Mucosa of gallbladder (tissue), 1 donor: ENCODE measurements at regions not wholly inside any gene's neighbourhood (a gene's known extent, or its start where the extent isn't known, plus 50 kb on each side); places are given as distances from the start of the nearest gene placed in this dataset.
"Not testable (repeated sequence)": the region's sequence is repeated elsewhere in the genome, so short reads cannot be mapped to it uniquely, and the experiment has no call there.

Experiments
- DNase-seq: peaks from one replicate; pipeline ENCODE4 v3.0.0-alpha.2; 2020; ENCODE audit warnings: low spot score
- donor health status: DM: no; HTN: no; CAD: no.

DNA sequence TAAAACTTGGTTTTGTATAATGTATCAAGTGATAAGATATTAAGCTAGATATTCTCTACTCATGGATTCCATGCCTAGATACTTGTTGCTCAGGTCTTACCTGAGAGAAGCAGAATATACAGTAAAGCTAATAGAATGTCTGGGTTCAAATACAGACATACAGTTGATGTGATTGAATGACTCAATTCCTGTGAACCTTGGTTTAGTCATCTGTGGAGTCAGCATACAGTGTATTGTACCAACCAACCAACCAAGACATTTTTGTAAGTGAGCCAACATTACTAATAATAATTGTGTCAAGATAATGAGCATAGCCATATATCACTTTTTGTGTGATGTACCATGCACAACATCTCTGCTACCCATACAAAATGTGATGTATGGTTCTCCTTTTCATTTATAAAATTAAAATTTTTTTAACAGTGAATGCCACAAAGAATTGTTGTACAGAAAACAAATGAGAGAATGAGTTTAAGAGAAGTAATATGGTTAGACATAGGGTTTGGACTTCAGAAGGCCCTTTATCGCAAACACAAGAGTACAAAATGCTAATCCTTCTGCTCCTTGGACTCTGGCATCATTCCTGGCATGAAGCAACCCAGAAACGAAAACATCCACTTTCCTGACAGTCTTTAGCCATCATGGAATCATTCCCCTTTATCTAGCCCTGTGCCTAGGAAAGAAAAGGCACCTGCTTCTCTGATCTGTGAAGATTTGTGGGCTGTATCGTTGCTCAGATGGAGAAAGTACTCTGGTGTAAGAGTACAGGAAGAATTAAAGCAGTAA lies 977.2 kb upstream of the USP15 start:
- DNase-seq = no peak

DNA sequence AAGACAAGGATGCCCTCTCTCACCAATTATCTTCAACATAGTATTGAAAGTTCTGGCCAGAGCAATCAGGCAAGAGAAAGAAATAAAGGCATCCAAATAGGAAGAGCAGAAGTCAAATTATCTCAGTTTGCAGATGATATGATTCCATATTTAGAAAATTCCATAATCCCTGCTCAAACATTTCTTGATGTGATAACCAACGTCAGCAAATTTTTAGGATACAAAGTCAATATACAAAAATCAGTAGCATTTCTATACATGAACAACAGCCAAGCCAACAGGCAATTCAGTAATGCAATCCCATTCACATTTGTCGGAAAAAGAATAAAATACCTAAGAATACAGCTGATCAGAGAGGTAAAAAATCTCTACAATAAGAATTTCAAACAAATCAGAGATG lies 969.7 kb upstream of the USP15 start:
- DNase-seq = no peak

DNA sequence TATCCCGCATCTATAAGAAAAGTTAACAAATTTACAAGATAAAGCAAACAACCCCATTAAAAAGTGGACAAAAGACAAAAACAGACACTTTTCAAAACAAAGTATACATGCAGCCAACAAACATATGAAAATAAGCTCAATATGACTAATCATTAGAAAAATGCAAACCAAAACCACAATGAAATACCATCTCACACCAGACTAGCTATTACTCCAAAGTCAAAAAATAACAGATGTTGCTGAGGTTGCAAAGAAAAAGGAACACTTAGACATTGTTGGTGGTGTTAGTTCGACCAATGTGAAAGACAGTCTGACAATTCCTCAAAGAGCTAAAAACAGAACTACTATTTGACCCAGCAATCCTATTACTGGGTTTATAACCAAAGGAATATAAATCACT lies 968.6 kb upstream of the USP15 start:
- DNase-seq = no peak

DNA sequence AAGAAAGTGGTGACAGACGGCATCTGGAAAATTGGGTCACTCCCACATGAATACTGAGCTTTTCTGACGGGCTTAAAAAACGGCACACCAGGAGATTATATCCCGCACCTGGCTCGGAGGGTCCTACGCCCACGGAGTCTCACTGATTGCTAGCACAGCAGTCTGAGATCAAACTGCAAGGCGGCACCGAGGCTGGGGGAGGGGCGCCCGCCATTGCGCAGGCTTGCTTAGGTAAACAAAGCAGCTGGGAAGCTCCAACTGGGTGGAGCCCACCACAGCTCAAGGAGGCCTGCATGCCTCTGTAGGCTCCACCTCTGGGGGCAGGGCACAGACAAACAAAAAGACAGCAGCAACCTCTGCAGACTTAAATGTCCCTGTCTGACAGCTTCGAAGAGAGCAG lies 966.2 kb upstream of the USP15 start:
- not testable (repeated sequence) for DNase-seq

DNA sequence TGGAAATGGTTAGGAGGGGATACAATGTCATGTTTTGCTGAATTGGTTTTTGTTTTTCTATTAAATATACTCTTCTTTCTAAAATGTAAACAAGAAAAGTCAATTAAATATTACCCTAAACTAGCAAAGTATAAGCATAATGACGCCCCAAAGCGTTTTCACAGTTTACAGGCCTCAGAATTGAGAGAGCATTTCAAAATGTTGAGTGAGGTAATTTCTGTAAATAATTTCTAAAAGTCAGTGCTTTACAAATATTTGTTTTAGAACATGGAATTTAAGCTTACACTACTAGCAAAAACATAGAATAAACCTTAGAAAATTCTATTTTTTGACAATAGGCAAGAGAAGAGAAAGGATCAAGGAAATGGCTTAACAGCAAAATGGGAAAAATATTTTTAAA lies 958.4 kb upstream of the USP15 start:
- DNase-seq = no peak

DNA sequence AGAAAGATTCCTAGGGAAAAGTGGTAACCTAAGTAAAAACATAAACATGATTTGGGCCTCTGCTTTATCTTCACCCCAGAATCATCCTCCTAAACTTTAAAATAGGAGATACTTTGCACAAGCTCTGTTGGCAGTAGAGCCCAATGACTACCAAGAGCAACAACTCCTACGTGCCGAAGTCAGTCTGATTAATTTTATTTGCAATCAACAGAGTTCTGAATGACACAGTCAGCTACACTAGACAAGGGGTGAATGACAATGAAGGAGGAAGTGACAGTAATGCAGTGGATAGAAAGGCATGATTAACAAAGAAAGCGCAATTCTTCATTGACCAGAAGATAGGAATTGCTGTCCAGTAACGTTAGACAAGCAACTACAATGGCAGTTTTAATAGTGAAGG lies 957.9 kb upstream of the USP15 start:
- DNase-seq = no peak

DNA sequence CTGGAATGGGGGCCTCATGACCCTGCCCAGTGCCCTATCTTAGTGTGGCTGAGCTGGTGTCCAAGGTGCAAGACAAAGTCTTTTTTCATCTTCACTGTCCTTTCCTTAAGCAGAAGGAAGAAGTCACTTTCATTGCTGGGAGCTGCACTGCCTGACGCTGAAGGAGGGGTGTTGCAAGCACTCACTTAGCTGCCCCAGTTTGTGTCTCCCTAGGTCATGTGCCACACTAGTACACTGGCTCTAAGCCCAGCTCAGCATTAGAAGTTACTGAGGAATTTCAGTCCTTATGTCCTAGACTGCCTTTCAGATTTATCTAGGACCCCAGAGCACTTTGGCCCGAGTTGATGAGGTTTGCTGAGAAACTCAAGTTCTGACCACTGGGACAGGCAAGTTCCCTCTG lies 952.0 kb upstream of the USP15 start:
- DNase-seq = no peak

DNA sequence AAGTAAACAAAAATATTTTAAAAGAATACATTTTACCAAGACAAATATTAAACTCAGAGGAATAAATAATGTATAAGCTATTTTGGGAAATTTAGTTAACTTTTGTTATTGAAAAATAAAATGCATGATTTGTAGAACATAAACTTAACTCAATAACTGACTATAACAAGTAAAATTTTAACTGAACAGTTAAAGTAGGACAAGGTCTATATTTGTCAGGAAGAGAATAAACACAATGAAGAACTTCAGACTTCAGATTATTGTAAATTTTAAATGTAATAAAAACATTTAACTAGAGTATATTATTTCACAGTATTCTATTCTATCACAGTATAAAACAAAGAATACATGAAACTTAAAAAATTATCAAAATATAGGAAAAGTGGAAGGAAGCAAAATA lies 948.8 kb upstream of the USP15 start:
- no peak for DNase-seq

DNA sequence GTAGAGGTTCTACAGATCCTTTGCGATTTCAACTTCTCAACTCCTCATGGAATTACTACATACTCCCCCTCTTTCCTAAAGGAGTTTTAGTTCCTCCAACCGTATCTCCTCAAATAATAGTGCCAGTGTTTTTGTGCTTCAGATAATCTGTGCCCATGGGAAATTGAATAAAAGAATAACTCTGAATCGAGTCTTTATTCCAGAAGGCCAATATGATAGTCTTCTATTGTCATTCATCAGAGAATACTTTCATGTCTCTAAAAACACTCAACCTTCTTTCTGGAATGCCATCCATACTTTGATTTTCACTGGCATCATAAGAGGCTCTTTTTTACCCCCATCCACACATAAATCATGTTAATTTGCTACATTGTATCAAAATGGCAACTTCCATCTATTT lies 911.3 kb upstream of the USP15 start:
- no peak for DNase-seq

DNA sequence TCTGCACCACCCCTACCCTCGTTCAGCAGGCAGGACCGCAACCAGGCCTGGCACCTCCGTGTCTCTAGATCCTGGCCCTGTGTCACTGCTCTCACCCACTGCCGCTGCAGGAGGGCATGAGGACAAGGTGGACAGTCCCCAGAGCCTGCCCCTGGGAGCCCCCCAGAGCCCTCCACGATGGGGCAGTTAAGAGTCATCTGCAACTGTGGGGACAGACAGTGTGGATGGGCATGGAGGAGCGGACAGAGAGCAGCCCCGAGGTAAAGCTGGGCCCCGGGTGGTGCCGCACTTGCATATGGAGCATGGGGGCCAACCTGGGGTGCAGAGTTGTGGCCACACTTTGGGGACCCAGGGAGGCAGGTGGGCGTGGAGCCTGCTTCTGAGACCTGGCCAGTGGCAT lies 905.1 kb upstream of the USP15 start:
- no peak for DNase-seq

DNA sequence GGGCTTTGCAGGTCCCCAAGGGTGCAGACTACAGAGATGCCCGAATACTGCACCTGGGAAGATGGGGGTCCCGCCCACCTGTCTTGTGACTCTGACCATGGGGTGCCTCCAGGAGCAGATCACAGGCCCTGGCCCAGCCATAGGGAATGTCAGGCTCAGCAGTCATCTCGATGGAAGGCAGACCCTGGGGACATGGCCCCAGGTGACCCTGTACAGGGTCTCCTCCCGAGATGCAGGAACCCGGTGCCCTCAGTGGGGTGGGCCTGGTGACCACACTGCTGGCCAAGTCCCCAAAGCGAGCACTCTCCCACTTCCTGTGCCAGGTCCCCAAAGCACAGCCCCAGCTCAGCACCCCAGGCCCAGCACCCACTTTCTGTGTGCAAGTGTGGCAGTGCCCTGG lies 903.7 kb upstream of the USP15 start:
- no peak for DNase-seq

DNA sequence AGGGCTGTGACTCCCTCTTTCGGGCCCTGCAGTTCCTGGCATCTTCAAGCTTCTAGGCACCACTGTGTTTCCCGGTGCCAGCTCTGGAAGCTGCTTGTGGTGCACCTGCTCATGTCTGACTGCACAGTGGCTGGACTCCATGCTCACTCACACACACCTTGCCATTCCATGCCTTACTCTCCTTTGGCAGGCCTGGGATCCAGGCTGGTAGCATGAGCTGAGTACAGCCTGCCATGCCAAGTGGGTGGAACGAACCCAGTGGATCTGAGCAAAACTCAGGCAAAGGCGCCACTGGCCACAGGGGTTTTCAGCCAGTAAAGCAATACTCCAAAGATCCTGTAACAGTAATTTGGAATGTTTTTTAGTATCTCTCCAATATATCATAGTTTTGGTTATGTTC lies 902.7 kb upstream of the USP15 start:
- no peak for DNase-seq

DNA sequence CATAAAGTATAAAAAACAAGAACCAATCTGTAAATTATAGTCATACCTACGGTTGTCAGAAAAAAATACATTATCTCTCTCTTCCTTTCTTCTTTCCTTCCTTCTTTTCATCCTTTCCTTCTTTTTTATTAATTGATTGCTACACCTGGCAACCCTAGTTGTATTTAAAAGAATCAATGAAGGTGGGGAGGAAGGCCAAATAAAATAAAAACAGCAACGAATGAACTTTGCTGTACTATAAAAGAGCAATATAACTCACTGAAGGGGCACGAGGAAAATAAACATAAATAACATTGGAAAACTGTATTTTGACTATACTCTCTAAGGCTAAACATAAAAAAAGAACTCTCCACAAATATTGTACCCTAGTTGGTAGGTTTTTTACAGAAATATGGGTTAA lies 898.2 kb upstream of the USP15 start:
- DNase-seq = no peak

DNA sequence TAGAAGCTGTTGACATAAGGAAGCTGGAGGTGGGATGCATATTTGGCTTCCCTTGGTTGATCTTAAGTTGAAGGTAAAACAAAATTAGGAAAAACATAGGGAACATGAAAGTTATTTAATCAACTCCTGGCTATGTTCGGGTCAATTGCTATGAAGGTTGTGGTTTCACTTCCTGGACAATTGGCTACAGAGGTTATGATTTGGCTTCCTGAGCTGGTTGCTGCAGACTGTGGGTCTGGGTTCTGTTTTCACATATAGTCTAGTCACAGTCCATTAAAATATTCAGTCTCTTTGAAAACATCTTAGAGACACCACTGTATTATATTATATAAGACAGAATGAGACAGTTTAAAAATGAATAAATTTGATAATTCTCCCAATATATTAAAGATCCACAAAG lies 895.2 kb upstream of the USP15 start:
- DNase-seq = no peak

DNA sequence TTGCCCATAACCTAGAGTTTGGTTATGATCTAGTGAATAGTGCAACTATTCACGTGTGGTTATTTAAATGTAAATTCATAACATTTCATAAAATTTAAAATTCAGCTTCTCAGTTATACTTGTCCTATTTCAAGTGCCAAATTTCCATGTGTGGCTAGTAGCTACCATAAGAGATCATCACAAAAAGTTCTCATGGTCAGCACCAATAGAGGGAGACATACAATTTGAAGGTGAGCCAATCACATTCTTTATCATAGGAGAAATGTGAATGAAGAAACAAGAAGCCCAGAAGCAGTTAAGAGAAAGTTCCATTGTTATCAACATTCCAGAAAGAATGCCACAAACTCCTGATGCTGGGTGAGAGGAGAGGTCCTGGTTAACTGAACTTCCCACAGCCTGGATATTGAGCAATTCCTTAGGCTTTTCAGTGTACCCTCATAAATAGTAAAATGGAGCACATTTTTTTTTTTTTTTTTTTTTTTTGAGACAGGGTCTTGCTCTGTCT lies 892.9 kb upstream of the USP15 start:
- DNase-seq = no peak

DNA sequence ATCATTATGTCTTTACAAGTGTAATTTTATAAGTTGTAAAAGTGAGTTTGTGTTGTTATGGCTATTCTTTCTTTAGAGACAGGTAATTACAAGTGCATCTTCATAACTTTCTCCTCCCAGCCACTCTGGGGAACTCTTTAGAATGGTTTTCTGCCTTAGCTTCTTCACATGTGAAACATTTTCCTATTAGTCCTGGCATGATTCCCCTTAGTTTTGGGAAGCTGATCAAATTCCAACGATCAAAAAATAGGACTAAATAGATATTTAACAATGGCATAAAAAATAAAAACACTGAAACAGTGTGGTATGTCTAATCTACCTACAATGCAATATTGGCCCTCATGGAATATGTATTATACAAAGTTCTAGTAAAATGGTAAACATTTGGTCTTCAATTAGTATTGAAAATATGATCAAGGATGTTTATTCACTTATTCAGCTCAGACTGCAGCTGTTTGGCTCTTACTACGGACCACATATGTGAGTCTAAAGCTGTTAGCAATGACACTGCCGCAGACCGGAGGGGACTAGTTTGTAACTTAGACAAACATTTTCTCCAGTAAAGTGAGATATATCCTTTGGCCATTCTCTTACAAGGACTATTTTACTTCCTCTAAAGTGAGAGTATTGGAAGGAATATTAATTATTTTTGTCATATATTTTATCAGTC lies 890.8 kb upstream of the USP15 start:
- DNase-seq = no peak

DNA sequence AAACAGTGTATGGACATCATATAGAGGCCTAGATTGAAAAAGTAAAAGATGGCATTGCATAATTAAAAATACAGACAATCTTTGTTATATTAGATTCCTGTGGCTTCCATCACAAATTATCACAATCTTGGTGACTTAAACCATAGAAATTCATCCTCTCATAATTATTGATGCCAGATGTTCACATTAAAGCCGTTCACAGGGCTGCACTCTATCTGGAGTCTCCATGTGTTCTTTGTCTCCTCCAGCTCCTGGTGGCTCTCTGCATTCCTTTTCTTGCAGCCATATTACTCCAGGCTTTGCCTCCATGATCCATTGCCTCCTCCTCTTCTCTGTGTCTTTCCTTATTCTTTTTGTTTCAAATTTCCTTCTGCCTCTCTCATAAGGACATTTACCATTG lies 875.7 kb upstream of the USP15 start:
- no peak for DNase-seq

DNA sequence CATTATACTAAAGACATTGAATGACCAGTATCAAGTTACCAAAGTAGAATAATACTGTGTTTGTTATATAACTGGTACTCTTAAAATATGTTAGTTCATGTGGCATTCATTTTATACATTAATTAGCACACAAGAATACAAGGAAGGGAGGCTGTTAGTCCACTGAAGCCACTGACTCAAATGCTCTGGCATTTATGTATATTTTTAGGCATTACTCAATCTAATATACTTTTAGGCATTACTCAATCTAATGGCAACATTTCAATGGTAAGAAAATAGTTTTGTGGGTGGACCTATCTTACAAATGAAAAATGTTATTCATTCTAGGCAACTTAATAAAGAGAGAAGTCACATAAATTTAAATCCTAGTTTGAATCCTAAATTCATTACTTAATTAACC lies 874.4 kb upstream of the USP15 start:
- no peak for DNase-seq

DNA sequence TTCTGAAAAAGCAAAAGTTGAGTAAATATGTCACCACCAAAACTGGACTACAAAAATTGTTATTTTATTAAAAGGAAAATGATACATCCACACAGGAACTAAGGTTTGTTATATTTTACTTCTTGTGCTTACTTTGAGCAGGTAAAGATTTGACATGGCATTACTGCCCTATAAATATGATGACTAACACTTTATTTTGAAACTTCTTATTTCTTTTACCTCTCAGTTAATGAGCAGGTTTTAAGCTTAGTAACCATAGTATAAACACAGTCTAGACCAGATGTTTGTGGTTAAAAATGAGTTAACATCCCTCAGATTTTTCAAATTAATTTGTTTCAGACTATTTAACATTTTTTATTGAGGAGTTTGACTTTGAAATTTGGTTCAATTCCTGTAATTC lies 862.5 kb upstream of the USP15 start:
- no peak for DNase-seq

DNA sequence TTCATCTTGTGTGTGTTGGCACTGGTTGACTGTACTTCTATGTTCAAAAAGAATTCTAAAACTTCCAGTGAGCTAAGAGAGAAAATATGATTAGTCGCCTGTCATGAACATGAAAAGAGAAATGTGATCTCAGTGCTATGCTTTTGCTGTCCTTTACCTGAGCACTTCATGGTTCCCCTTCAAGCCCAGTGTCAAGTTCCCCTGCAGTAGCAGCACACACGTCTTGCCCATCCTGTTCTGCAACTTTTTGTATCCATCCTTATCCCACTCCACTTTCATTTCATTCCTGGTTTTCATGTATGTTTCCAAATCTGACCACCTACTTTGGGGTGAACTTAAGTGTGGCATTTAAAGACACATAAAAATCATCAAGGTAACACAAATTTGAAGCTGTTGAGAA lies 848.0 kb upstream of the USP15 start:
- DNase-seq = no peak

DNA sequence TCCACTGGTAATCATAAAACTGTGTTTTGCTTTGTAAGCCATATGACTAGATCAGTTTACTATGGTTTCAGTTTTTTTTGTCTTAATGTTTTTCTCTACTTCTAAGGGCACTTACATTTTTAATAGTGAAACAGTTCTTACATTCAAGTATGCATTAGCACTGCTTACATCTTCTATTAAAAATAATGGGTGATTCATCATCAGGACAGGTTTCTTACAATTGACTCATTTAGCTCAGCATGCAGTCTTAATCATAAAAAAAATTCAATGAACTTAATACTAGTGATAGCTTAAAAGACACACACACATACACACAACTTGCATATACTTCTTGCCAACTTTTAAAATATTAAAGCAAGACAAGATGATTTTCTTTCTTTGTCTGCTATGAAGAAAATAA lies 845.7 kb upstream of the USP15 start:
- no peak for DNase-seq

DNA sequence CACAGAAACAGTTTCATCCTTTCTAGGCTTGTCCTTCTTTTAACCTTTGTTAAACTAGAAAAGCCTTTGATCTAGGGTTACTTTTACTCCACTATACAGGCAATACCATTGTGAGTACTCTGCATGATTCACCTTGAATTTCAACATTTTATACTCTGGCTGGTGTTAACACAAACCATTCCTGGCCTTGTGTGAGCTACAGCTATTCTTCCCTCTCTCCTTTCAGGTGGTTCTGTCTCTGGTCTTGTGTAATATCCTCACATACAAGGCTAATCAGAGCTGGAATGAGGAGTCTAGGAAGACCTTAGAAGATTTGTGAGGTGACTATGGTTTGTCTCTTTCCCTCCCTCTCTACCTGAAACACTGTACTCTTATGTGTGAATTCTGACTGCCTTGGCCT lies 837.4 kb upstream of the USP15 start:
- DNase-seq = no peak

DNA sequence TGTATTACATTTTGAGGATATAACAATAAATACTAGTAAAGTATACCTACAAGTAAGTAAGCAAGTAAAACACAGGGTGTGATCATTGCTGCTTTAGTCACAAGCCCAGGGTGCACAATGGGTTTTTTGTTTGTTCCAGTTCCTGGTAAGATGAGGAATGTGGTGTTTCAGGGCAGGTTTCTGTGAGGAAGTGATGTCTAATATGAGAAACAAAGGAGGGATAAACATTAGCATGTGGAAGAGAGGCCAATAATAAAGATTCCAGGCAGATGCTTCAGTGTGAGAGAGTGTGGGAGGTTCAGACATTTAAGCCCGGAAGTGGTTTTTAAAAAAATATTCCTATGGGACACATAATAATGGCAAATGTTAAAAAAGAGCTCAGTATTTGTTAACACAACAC lies 808.1 kb upstream of the USP15 start:
- DNase-seq = no peak

DNA sequence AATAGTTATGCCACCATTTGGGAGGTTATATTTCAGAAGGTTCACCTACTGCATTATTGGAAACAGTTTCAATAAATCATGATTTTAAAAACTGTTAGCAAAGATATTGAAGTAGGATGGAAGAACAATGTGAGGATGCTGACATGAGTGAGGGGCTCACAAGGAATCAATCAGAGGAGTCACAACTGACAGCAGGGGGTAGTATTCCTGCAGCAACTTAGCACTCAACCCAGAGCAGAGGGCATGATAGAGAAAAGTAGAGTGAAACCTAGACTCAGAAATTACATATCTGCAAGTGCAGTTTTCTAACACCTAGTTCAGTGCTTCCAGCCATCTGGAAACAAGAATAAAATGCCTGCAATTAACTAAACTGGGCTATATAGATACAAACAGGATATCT lies 772.5 kb upstream of the USP15 start:
- no peak for DNase-seq
